ENCODE measurements at regions not wholly inside any gene's neighbourhood (a gene's known extent, or its start where the extent isn't known, plus 50 kb on each side); places are given as distances from the start of the nearest gene placed in this dataset.
"Not testable (repeated sequence)": the region's sequence is repeated elsewhere in the genome, so short reads cannot be mapped to it uniquely, and the experiment has no call there.

DNA sequence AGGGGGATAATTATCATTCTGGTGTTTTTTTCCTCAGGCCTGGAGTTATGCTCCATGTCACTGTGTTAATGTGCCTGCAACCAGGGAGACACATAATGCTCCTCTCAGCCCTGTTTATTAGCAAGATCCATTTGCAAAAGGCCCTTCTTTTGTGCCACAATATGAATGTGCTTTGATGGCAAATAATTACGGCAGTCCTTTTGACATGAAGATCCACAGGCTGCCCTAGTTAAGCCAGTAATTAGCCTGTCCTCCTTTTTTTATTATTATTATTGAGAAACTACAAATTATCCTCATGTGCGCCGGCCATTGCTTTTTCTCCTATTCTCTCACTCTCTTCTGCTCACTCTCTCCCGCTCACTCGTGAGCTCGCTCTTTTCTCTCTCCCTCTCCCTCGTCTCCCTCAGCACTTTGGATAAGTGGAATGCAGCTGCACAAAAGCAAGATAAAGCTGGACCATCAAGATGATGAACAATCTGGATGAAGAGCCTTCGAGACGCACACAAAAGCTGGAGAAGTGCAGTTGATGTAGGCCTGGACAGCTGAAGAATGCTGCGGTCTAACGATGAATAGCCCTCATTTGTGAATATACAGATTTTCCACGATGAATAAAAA lies 762.3 kb downstream of the BCL11A start:
- no peak for DNase-seq (ENCODE audit: low read depth)

DNA sequence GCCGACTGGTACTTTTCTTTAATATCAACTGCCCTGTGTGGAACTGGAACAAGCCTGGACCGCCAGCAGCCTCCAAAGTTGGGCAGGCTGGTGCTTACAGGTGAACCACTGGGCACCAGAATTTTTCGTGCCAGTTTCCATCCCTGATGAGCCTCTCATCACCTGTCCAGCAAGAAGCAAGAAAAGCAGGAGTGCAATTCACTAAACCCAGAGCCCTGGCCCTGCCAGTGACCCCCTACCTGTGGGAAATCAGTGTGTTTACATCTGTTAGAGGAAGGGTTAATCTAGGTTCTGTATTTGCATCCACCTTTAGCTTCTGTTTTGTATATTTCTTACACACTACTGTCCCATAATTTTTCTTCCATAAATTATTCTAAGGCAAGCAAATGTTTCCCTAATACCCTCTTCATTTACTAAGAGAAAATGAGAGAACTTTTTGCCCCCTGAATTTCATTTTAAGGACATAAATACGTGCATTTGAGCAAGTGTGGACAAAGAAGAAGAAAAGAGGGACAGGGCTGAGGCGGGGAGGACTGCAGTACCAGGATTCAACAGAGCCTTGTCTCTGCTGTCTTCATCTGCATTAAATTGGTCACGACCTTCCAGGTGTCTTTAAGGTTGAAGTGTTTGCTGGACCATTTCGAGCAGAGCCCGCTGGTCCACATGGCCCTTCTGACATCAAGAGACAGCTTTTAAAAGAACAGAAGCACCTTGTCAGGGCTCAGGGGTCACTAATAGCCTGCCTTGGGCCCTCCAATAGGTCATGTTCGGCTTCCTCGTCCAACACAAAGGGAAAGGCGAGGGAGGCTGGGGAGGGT lies 763.1 kb downstream of the BCL11A start:
- DNase-seq (ENCODE audit: low read depth), result no peak

DNA sequence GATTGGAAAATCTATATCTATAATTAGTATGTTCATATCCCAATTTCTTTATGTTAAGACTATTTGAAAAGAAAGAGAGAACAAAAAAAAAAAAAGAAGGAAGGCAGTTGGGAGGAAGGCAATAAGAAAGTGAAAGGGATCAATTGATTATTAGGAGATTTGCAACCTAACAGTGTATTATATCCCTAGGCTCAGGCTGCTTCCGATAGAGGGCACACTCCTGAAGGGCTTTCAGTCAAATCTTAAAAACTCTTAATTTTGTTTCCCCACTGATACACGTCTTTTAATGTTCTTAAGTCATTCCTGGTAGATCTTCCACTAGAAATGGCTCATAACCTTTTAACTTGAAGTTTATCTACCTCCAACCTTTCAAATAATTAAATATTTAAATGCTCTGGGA lies 763.9 kb downstream of the BCL11A start:
- DNase-seq (ENCODE audit: low read depth), result no peak

DNA sequence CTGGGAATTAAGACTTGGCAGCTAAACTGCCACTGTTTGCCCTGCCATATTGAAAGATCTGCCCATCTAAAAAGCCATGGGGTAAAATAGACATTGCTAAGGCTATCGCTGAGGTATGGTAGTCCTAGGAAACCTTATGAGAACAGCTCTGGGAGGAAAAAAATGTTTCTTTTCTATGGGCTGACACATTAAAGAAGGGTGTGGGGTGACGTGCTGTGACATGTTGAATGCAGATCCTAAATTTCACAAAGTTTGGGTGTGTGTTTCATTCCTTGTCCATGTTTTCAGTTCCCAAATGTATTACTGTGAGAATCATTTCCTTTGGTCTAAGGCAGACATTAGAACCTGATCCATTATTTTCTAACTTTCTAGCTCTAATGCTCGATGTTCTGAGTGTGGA lies 766.4 kb downstream of the BCL11A start:
- DNase-seq (ENCODE audit: low read depth), result no peak

DNA sequence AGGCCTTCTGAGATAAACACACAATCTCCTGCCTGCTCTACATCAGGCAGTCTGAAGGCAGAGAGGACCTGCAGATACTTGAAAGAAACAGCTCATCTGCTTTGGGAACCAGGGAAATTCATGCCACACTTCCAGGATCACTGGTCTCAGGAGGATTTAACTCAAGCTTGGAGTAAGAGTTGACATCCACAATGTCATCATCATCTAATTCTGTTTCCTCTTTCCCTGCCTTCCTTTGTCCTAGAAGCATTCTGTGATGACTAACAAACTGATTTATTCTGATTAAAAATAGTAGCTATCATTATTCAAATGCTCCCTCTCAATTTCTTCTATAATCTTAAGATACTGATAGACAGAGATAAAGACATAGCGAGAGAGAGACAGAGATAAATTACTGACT lies 766.8 kb downstream of the BCL11A start:
- no peak for DNase-seq (ENCODE audit: low read depth)

DNA sequence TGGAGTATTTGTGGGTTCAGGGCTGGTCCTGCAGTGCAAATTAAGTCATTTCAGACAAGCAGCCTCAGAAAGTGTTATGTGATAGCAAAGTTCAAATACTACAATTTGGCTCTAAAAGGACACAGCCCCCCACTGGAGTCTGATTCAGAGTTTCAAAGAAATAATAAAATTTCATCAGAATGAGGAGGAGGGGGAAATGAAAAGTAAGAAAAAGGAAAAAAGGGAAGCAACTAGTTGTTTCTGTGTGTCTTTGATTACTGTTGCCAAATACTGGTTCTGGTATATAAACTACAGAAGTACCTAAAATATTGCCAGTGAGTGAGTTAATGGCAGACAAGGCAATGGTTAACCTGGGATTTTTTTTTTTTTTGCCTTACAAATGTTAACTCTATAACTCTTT lies 773.9 kb downstream of the BCL11A start:
- no peak for DNase-seq (ENCODE audit: low read depth)

DNA sequence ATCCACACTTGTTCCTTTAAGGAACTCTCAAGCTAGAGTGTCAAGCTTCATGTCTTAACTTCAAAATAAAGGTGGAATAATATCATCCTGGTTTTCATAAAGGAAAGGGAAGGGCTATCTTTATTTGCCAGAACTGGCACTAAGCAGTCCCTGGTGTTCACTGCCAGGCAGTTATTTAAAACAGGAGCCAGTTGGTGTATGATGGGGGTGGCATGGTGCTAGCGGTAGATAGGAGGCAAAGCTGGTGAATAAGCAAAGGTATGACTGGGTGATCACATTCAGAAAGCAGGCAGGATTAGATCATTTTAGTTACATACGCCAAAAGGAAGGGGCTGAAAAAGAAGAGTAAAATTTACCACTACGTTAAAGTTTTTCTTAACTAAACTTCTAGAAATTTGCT lies 776.3 kb downstream of the BCL11A start:
- DNase-seq (ENCODE audit: low read depth), result no peak

DNA sequence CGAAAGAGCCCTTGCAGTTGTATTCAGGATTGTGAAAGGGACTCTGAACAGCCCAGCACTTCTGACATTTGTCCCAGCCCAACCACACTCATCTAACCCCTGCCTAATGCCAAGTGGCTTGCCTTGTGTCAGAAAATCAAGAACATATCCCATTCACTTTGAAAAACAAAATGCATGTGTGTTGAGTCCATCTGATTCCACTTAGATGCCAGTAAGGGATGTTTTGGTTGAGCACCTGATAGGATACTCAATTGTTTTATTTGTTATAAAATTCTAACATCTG lies 776.8 kb downstream of the BCL11A start:
- DNase-seq (ENCODE audit: low read depth), result no peak

DNA sequence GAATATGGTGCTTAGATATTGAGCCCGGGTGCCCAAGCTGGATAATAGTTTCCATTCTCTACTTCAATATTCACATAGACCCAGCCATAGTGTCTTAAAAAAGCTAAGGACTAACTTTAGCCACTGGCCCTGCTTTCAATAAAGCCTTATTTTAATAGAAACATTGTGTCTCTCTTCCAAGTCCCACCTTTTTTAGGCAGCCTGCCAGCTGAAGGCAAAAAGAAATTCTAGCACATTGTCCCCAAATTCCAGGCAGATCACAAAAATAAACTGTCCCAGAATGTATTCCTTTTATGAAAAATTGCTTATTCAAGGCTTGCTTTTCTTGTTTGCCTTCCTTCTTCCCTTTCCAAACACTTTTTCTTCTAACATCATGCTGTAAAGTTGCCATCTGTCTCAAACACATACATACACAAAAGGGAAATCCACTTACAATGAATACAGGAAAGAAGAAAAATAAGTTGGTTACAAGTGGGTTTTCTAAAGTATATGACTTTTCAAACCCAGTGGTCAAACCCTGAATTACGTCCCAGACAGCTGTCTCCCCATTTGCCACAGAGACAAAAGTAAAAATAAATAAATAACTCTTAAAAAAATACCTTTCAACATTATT lies 778.5 kb downstream of the BCL11A start:
- DNase-seq (ENCODE audit: low read depth), result no peak

DNA sequence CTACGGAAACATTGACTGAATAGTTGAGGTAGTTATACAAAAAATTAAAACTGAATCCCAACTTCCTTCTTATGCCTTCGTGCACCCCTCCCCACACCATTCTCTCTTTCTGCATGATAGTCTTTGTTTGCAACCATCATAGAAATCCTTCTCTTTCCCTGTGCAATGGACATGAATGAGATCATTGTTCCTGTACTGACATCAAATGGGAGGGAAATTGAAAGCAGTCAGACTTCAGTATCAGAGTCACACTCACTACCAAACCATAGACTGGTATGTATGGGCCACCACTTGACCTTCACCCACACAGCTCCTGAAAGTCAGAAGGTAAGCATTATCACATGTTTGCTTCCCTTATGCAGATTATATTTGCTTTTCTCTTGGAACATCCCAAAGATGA lies 782.8 kb downstream of the BCL11A start:
- DNase-seq (ENCODE audit: low read depth), result no peak

DNA sequence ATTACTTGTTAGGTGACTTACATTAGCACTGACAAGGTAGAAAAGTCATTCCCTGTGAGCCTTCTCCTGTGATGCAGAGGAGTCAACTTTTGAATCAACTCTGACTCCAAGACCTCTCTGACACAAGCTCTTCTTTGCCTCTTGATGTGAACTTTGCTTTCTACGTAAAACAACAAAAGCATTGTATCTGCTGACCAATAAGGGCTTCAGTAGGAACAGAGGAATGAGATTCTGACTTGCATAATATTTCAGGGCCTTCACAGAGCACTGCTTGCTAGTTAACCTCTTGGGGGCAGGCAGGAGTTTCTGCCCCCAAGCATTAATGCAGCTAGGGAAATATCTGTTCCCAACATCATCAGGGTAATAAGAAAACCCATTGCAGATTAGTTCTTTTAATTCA lies 791.5 kb downstream of the BCL11A start:
- DNase-seq (ENCODE audit: low read depth), result no peak

DNA sequence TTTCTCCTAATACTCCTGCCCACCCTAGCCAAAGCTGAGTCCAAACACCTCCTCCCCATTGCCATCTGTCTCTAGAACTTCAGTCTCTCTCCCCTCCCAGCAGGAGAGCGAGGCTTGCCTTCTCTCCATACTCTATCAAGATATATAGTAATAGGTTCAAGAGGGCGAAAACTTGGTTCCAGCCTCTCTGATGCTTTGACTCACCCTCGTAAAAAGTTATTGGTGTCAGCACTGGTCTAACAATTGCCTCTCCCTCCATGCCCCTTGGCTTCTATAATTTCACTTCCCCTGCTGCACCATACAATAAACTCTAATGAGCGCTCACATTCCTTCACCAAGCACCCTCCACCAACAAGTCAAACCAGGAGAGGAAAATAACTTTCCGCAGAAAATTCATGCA lies 797.3 kb downstream of the BCL11A start:
- no peak for DNase-seq (ENCODE audit: low read depth)

DNA sequence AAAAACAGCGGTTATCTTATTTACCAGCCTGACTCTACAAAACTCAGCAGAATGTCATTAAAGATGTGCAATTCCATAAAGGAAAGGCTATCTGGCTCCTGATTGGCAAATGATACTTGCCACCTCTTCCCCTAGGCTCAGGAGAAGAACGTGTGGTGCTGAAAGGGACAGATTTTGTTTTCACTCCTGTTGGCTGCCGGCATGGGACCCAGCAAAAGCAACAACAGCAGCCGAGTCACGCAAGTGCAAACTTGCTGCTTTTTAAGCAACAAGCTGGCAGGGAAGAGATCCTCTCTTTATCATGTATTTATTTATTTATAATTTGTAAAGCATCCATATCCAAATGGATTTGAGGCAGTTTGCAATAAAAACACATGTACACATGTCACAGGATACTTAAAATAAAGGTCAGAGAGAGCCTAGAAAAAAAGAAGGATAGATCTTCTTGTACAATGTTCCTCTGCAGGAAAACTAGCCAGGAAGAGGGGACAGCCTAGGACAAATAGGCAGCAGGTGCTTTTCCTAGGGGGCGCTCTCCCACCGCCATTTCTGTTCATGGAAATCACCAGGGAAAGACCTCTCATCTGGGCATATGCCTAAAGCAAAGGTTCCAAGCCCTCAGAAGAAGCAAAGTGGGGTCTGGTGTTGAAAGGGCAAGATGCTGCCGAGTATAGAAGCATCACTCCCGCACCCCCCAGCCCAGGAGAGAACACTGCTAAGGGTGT lies 799.3 kb downstream of the BCL11A start:
- DNase-seq (ENCODE audit: low read depth), result no peak

DNA sequence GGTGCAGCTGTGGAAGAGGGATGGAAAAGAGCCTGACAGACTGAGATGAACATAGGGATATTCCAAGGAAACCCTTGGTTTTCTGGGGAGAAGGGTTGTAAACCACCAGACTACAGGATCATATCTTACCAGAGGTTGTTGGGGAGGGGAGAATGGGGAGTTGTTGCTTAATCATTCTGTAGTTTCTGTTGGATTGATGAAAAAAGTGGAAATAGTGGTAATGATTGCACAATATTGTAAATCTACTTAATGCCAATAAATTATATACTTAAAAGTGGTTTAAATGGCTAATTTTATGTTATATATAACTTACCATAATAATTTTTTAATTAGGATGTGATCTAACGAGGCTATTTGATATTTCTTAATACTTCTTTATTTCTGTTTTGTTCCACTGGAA lies 800.9 kb downstream of the BCL11A start:
- DNase-seq (ENCODE audit: low read depth), result no peak

DNA sequence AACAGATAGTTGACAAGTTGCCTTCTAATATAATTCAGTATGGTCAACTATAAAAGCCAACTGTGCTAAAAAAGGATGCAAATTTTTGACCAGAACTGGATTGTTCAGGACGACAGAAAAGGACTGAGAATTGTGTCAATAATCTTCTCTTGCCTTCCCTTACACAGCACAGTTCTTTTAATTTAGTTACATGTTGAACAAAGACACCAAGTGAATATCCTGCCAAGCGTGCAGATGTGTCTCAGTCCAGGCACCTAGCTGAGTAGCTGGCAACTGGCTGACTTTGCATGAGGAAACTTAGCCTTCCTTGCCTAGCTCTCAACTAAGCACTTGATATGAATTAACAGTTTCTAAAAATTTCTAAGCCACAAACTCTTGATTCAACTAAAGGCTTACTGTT lies 801.4 kb downstream of the BCL11A start:
- no peak for DNase-seq (ENCODE audit: low read depth)

DNA sequence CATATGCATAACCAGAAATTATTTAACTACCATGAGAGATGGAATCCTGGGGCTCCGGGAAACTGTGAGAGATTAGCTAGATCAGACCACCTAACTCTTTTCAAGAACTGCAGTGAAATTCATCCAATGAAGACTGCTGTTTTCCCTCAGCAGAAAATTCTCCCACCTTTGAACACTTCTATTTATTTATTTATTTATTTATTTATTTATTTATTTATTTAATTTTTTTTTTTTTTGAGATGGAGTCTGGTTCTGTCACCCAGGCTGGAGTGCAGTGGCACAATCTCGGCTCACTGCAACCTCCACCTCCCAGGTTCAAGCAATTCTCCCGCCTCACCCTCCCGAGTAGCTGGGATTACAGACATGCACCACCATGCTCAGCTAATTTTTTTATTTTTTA lies 802.2 kb downstream of the BCL11A start:
- DNase-seq (ENCODE audit: low read depth), result not testable (repeated sequence)

DNA sequence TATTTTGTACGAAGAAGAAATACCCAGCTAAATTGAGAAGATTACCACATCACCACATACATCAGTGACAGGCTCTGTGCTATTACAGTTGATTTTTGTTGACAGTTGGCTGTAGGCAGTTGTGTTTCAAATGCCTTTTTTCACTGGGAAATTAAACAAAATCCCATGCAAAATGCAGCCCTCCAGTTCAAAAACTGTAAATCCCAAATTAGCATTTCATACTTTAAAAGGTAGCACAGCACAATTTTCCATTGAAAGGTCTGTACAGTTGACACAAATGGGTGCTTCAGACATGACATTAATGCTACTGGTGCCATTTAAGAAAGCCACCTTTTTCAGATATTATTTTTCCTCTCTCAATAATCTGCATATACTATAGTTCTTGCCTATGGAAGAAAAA lies 807.2 kb downstream of the BCL11A start:
- DNase-seq (ENCODE audit: low read depth), result no peak

DNA sequence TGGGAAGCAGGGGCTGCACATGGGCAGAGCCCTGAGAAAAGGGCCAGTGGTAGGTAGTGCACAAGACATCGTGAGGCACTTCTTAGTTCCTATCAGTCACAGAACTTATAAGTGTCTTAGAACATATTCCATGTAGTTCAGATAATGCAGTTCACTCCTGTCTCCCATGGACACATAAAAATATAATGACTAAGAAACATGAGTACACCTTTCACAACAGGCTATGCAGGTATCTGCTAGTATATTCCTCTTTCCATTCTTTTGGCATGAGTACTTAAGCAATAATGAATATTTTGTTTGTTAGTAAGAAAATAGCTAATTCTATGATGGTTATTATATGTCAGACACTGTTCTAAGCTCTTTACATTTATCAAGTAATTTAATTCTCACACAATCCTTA lies 808.4 kb downstream of the BCL11A start:
- no peak for DNase-seq (ENCODE audit: low read depth)

DNA sequence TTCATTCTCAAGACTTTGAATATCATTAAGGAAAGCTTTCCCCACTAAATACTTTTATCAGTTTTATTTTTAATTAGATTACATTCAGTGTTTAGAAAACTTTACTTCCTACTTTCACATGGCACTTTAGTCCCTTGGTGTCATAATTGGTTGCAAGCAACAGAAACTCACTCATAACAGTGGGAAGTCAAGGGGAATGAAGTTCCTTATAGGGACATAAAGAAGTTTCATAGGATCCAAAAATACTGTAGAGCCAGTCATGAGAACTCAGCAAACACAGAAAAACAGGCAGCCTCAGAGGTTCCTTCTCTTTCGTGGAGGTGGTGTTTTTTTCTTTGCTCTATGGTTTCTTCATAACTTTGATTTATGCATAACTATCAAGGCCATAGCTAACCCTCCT lies 809.0 kb downstream of the BCL11A start:
- DNase-seq (ENCODE audit: low read depth), result no peak

DNA sequence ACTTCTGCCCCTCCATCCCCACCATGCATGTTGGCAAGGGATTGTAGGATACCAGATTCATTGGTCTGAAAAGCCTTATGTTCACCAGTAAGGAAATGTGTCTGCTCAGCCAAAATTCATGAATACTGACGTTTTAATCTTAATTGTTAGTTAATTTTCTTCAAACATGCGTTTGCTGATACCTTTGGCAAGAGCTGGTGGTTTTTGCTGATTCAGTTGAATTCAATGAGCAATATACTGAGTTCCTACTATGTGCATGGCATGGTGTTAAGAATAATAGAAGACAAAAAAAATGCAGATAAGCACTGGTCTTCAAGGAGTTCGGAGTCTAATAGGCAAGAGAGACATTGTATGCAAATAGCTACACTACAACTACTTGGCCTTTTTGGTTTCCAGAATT lies 811.6 kb downstream of the BCL11A start:
- no peak for DNase-seq (ENCODE audit: low read depth)

DNA sequence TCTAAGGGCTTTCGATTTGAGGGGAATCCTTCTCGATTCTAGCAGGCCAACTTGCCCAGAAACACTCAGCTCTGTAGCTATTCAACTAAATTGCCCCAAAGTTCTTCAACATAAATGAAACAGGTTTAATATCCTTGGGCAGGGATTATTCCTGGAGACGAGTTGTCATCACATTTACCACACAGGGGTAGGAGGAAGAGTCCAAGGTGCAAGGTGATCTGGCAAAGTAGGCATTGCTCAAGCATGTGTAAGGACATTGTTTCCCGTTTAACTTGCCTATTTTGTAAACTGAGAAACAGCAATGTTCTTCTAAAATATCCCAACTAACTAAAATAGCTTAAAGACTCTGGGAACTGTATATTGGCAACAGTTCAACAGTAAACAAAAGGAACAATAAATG lies 814.3 kb downstream of the BCL11A start:
- DNase-seq (ENCODE audit: low read depth), result no peak

DNA sequence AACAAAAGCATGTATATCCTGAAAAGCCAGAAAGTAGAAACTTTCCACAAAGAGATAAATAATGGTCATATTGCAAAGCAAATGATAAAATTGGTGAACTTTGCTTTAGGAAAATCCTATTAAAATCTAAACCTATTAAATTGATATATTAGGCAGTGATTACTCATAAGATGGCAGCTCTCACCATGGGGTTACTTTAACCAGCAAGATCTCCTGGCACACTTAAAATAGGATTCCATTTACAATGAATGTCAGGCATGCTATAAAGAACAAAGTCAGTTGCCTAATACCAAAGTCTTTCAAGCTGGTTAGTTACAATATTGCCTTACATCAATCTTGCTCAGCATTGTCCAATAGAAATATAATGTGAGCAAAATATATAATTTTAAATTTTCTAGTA lies 816.2 kb downstream of the BCL11A start:
- DNase-seq (ENCODE audit: low read depth), result no peak

DNA sequence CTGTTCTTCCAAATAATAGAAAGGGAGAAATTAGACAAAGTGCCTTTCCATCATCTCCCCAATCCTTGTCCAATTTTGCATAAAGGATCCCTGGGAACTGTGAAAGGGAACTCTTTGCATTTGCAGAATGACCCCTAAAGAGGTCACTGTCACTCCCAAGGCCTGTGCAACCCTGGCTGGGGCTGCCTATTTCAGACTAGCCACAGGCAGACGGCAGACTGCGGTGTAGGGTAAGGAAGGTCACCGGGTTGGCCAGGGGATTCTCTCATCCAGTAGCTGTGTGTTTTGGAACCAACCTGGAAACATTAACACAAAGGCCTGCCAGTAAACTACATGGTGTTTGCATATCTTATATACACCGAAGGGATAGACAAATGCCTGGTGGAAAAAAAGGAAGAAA lies 818.7 kb downstream of the BCL11A start:
- no peak for DNase-seq (ENCODE audit: low read depth)

Data from stimulated activated CD8-positive, alpha-beta memory T cell treated with anti-CD3 and anti-CD28 coated beads, Interleukin-4, amount 100 ng/mL, for 24 hours (primary cell).